SK-N-SH treated with all-trans-retinoic acid at 6 μM for 48 hours (cell line): ENCODE measurements at regions not wholly inside any gene's neighbourhood (a gene's known extent, or its start where the extent isn't known, plus 50 kb on each side); places are given as distances from the start of the nearest gene placed in this dataset.

Experiments
- ARNTL ChIP-seq: fragments of 450-650 bp; formaldehyde crosslinking; IDR thresholded peaks from 2 replicates; pipeline ENCODE4 v1.5.0; 2020; ENCODE audit warnings: low read depth, mild to moderate bottlenecking, moderate library complexity, borderline replicate concordance
- CREB5 ChIP-seq: fragments of 250-450 bp; sonication (Bioruptor Pico); IDR thresholded peaks from 2 replicates; pipeline ENCODE4 v1.5.1; 2020; ENCODE audit warnings: low read depth, mild to moderate bottlenecking, moderate library complexity
- CSDC2 ChIP-seq: fragments of 250-450 bp; sonication (Bioruptor Pico); IDR thresholded peaks from 2 replicates; pipeline ENCODE4 v1.5.0; 2020; ENCODE audit warnings: mild to moderate bottlenecking, moderate library complexity
- CSRNP3 ChIP-seq: fragments of 250-450 bp; sonication (Bioruptor Pico); IDR thresholded peaks from 2 replicates; pipeline ENCODE4 v1.5.1; 2021; ENCODE audit warnings: mild to moderate bottlenecking, moderate library complexity
- OSR1 ChIP-seq: fragments of 250-450 bp; sonication (Bioruptor Pico); IDR thresholded peaks from 2 replicates; pipeline ENCODE4 v1.8.0; 2022; ENCODE audit warnings: moderate library complexity, mild to moderate bottlenecking, inconsistent platforms
- PATZ1 ChIP-seq: fragments of 250-450 bp; sonication (Bioruptor Pico); IDR thresholded peaks from 2 replicates; pipeline ENCODE4 v1.8.0; 2020; ENCODE audit warnings: mild to moderate bottlenecking, moderate library complexity, borderline replicate concordance
- RARB ChIP-seq: fragments of 250-450 bp; sonication (Bioruptor Pico); IDR thresholded peaks from 2 replicates; pipeline ENCODE4 v1.8.0; 2021; ENCODE audit warnings: mild to moderate bottlenecking, moderate library complexity
- SNAI2 ChIP-seq: fragments of 250-450 bp; sonication (Bioruptor Pico); IDR thresholded peaks from 2 replicates; pipeline ENCODE4 v1.5.0; 2020; ENCODE audit warnings: mild to moderate bottlenecking, moderate library complexity
- ZC3H10 ChIP-seq: fragments of 250-450 bp; sonication (Bioruptor Pico); IDR thresholded peaks from 2 replicates; pipeline ENCODE4 v1.5.1; 2021; ENCODE audit warnings: mild to moderate bottlenecking, moderate library complexity
- ZNF565 ChIP-seq: fragments of 450-650 bp; formaldehyde crosslinking; conservative IDR thresholded peaks from 2 replicates; pipeline ENCODE4 v1.5.0; 2020; ENCODE audit warnings: low read depth, mild to moderate bottlenecking, moderate library complexity
- TF ChIP-seq, protein P1 (sequence below): fragments of 250-450 bp; sonication (Bioruptor Pico); IDR thresholded peaks from 2 replicates; pipeline ENCODE4 v1.8.0; 2021; ENCODE audit warnings: low read depth, mild to moderate bottlenecking, moderate library complexity, borderline replicate concordance
- TF ChIP-seq, protein P2 (sequence below): fragments of 250-450 bp; sonication (Bioruptor Pico); IDR thresholded peaks from 2 replicates; pipeline ENCODE4 v1.5.0; 2020; ENCODE audit warnings: mild to moderate bottlenecking, moderate library complexity

DNA sequence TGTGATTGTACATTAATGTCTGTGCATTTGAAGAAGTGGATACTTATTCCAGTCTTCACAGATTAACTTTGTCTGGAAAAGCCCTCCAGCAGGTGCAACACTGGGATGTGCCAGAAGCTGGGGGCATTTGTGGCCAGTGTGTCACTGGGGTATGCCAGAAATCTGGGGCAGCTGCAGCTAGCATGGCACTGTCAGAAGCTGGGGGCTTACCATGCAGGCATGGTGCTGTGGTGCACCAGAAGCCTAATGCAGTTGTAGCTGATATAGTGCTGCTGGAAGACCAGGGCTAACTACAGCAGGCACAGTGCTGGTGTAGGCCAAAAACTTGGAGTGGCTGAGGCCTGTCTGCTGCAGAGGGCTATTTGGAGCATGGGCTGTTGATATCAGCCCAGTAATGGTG lies 270.1 kb downstream of the STK31 start:
- TF ChIP-seq ZNF565 (CRISPR knock-in tag) (no peak), CSRNP3 (CRISPR knock-in tag) (no peak), CREB5 (CRISPR knock-in tag) (no peak), ARNTL (no peak), PATZ1 (CRISPR knock-in tag) (no peak), CSDC2 (no peak), ZC3H10 (CRISPR knock-in tag) (no peak), RARB (no peak), OSR1 (no peak), SNAI2 (CRISPR knock-in tag) (no peak)
- TF ChIP-seq, protein P1, sequence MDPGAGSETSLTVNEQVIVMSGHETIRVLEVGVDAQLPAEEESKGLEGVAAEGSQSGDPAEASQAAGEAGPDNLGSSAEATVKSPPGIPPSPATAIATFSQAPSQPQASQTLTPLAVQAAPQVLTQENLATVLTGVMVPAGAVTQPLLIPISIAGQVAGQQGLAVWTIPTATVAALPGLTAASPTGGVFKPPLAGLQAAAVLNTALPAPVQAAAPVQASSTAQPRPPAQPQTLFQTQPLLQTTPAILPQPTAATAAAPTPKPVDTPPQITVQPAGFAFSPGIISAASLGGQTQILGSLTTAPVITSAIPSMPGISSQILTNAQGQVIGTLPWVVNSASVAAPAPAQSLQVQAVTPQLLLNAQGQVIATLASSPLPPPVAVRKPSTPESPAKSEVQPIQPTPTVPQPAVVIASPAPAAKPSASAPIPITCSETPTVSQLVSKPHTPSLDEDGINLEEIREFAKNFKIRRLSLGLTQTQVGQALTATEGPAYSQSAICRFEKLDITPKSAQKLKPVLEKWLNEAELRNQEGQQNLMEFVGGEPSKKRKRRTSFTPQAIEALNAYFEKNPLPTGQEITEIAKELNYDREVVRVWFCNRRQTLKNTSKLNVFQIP (CRISPR knock-in tag): no peak
- TF ChIP-seq, protein P2, sequence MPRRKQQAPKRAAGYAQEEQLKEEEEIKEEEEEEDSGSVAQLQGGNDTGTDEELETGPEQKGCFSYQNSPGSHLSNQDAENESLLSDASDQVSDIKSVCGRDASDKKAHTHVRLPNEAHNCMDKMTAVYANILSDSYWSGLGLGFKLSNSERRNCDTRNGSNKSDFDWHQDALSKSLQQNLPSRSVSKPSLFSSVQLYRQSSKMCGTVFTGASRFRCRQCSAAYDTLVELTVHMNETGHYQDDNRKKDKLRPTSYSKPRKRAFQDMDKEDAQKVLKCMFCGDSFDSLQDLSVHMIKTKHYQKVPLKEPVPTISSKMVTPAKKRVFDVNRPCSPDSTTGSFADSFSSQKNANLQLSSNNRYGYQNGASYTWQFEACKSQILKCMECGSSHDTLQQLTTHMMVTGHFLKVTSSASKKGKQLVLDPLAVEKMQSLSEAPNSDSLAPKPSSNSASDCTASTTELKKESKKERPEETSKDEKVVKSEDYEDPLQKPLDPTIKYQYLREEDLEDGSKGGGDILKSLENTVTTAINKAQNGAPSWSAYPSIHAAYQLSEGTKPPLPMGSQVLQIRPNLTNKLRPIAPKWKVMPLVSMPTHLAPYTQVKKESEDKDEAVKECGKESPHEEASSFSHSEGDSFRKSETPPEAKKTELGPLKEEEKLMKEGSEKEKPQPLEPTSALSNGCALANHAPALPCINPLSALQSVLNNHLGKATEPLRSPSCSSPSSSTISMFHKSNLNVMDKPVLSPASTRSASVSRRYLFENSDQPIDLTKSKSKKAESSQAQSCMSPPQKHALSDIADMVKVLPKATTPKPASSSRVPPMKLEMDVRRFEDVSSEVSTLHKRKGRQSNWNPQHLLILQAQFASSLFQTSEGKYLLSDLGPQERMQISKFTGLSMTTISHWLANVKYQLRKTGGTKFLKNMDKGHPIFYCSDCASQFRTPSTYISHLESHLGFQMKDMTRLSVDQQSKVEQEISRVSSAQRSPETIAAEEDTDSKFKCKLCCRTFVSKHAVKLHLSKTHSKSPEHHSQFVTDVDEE (CRISPR knock-in tag): no peak
